ENCODE measurements at regions not wholly inside any gene's neighbourhood (a gene's known extent, or its start where the extent isn't known, plus 50 kb on each side); places are given as distances from the start of the nearest gene placed in this dataset.

DNA sequence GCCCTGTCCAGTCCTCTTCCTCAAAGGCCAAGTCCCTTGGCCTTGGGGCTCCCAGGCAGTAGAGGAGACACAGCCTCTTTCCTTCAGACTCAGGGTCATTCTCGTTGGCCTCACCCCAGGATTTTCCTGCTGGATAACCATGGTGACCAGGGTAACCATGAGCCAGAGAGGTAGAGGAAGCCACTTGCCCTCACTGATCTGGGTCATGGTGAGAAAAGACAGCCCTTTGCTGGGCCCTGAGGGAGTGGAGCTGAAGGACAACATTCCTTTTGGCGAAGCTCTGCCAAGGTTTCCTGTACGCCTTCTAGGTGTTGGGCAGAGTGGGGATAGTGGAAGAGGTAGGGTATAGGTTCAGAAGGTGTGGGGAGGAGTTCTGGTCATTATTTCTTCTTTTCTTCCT, 53.1 kb upstream of the WNT4 start:
- H3K27me3 ChIP-seq (ENCODE audit: insufficient read depth, low read depth), result peaks cover 60% of the 10 kb centered on the region
- H3K4me3 ChIP-seq (IDR thresholded peaks at IDR 0.05; ENCODE audit: insufficient read depth, low read depth, low read length), result no peak overlapping the region
- no peaks in the 10 kb centered on the region for H3K4me1 ChIP-seq (ENCODE audit: low read depth, poor library complexity, severe bottlenecking)
- H4K20me1 ChIP-seq (ENCODE audit: insufficient read depth), result no peaks in the 10 kb centered on the region
- H3K79me2 ChIP-seq (ENCODE audit: insufficient read depth, low read depth), result no peaks in the 10 kb centered on the region
- no peak overlapping the region for H3K9ac ChIP-seq
- H3K27ac ChIP-seq, result no peak overlapping the region
- H3K4me2 ChIP-seq, result no peak overlapping the region
- TF ChIP-seq, protein P1, sequence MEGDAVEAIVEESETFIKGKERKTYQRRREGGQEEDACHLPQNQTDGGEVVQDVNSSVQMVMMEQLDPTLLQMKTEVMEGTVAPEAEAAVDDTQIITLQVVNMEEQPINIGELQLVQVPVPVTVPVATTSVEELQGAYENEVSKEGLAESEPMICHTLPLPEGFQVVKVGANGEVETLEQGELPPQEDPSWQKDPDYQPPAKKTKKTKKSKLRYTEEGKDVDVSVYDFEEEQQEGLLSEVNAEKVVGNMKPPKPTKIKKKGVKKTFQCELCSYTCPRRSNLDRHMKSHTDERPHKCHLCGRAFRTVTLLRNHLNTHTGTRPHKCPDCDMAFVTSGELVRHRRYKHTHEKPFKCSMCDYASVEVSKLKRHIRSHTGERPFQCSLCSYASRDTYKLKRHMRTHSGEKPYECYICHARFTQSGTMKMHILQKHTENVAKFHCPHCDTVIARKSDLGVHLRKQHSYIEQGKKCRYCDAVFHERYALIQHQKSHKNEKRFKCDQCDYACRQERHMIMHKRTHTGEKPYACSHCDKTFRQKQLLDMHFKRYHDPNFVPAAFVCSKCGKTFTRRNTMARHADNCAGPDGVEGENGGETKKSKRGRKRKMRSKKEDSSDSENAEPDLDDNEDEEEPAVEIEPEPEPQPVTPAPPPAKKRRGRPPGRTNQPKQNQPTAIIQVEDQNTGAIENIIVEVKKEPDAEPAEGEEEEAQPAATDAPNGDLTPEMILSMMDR (conservative IDR thresholded peaks at IDR 0.05; ENCODE audit: low read depth, low read length), result no peak
- no peaks in the 10 kb centered on the region for H3K36me3 ChIP-seq (ENCODE audit: insufficient read depth)
- no peak overlapping the region for H2AFZ ChIP-seq (ENCODE audit: low read depth)

GRCh38 chr1:22196641-22197040, 53.7 kb upstream of the WNT4 start:
- Histone ChIP-seq H2AFZ (ENCODE audit: low read depth) (no peak overlapping the region), H3K27me3 (ENCODE audit: insufficient read depth, low read depth) (peaks cover 56% of the 10 kb centered on the region), H3K4me1 (ENCODE audit: low read depth, poor library complexity, severe bottlenecking) (no peaks in the 10 kb centered on the region), H3K4me3 (IDR thresholded peaks at IDR 0.05; ENCODE audit: insufficient read depth, low read depth, low read length) (no peak overlapping the region), H3K79me2 (ENCODE audit: insufficient read depth, low read depth) (no peaks in the 10 kb centered on the region), H3K36me3 (ENCODE audit: insufficient read depth) (no peaks in the 10 kb centered on the region), H3K27ac (no peak overlapping the region), H3K4me2 (no peak overlapping the region), H3K9ac (no peak overlapping the region), H4K20me1 (ENCODE audit: insufficient read depth) (no peaks in the 10 kb centered on the region)
- TF ChIP-seq, protein P1 (conservative IDR thresholded peaks at IDR 0.05; ENCODE audit: low read depth, low read length), result no peak

DNA sequence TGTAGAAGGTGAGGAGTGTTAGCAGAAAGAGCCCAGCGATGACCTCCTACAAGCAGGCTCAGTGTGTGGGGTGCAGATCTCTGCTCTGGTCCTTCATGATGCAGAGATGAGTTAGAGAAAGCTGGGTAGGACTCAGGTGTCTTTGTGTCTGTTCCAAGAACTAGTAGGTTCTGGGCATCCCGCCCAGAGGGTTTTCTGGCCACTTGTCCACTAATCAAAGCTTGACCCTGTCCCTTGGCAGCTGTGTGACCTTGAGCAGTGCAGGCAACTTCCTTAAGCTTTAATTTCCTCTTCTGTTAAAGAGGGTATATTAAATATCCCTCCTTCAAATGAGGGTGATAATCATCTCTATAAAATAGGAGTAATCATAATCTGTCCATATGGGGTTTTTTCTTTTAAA, 54.7 kb upstream of the WNT4 start:
- Histone ChIP-seq H4K20me1 (ENCODE audit: insufficient read depth) (no peaks in the 10 kb centered on the region), H3K36me3 (ENCODE audit: insufficient read depth) (no peaks in the 10 kb centered on the region), H3K4me1 (ENCODE audit: low read depth, poor library complexity, severe bottlenecking) (no peaks in the 10 kb centered on the region), H3K79me2 (ENCODE audit: insufficient read depth, low read depth) (no peaks in the 10 kb centered on the region), H2AFZ (ENCODE audit: low read depth) (no peak overlapping the region), H3K9ac (no peak overlapping the region), H3K27ac (no peak overlapping the region), H3K4me3 (IDR thresholded peaks at IDR 0.05; ENCODE audit: insufficient read depth, low read depth, low read length) (no peak overlapping the region), H3K4me2 (no peak overlapping the region), H3K27me3 (ENCODE audit: insufficient read depth, low read depth) (peaks cover 55% of the 10 kb centered on the region)
- TF ChIP-seq, protein P1 (conservative IDR thresholded peaks at IDR 0.05; ENCODE audit: low read depth, low read length), result no peak

GRCh38 chr1:22201023-22201422, 58.1 kb upstream of the WNT4 start:
- Histone ChIP-seq H3K4me3 (IDR thresholded peaks at IDR 0.05; ENCODE audit: insufficient read depth, low read depth, low read length) (no peak overlapping the region), H3K36me3 (ENCODE audit: insufficient read depth) (no peaks in the 10 kb centered on the region), H3K79me2 (ENCODE audit: insufficient read depth, low read depth) (no peaks in the 10 kb centered on the region), H3K9ac (no peak overlapping the region), H4K20me1 (ENCODE audit: insufficient read depth) (no peaks in the 10 kb centered on the region), H3K4me2 (no peak overlapping the region), H2AFZ (ENCODE audit: low read depth) (no peak overlapping the region), H3K27me3 (ENCODE audit: insufficient read depth, low read depth) (peaks cover 64% of the 10 kb centered on the region), H3K4me1 (ENCODE audit: low read depth, poor library complexity, severe bottlenecking) (no peaks in the 10 kb centered on the region), H3K27ac (no peak overlapping the region)
- TF ChIP-seq, protein P1 (conservative IDR thresholded peaks at IDR 0.05; ENCODE audit: low read depth, low read length), result no peak

All from KMS-11 (cell line).